Effector memory CD8-positive, alpha-beta T cell (primary cell): ENCODE measurements at regions not wholly inside any gene's neighbourhood (a gene's known extent, or its start where the extent isn't known, plus 50 kb on each side); places are given as distances from the start of the nearest gene placed in this dataset.
"Not testable (repeated sequence)": the region's sequence is repeated elsewhere in the genome, so short reads cannot be mapped to it uniquely, and the experiment has no call there.

Experiments
- ATAC-seq: fragments of 150-1000 bp; cut with Tn5 transposase; replicated peaks from 2 replicates; pipeline ENCODE4 v1.10.0; 2021; ENCODE audit warnings: mild to moderate bottlenecking, moderate library complexity
- DNase-seq, 3 experiments: peaks; one replicate each; pipeline ENCODE4 v3.0.0; 2021
- H3K27ac Mint-ChIP-seq, 2 donors: one replicate each; pipeline ENCODE4 v1.8.0; 2022; ENCODE audit warnings: mild to moderate bottlenecking in 2 of 2, mixed read lengths in 2 of 2, moderate library complexity in 2 of 2
- H3K27me3 Mint-ChIP-seq, 2 donors: one replicate each; pipeline ENCODE4 v1.8.0; 2022; ENCODE audit warnings: mixed read lengths in 2 of 2
- H3K36me3 Mint-ChIP-seq: one replicate; pipeline ENCODE4 v1.8.0; 2022; ENCODE audit warnings: mild to moderate bottlenecking, moderate library complexity, mixed read lengths; ENCODE audit not compliant: insufficient read depth
- H3K4me1 Mint-ChIP-seq, 2 donors: one replicate each; pipeline ENCODE4 v1.8.0; 2022; ENCODE audit warnings: low read depth in 2 of 2, mixed read lengths in 2 of 2
- H3K4me3 Mint-ChIP-seq, 2 donors: one replicate each; pipeline ENCODE4 v1.8.0; 2022; ENCODE audit warnings: mild to moderate bottlenecking in 2 of 2, mixed read lengths in 2 of 2, moderate library complexity in 2 of 2
- H3K9me3 Mint-ChIP-seq, 2 donors: one replicate each; pipeline ENCODE4 v1.8.0; 2022; ENCODE audit warnings: mixed read lengths in 2 of 2

- Mint-ChIP-seq H3K9me3 (no peaks in the 10 kb centered on the region), H3K4me3 (no peak overlapping the region), H3K4me1 (no peaks in the 10 kb centered on the region), H3K36me3 (no peaks in the 10 kb centered on the region), H3K27me3 (peaks cover 70 to 90% of the 10 kb centered on the region in 2 donors), H3K27ac (no peak overlapping the region)
- DNase-seq (no peak), ATAC-seq (no peak)
These were observed 171.6 kb upstream of the ZNF184 start for GRCh38 chr6:27644528-27644927.

GRCh38 chr6:27642744-27643456 lies 170.0 kb upstream of the ZNF184 start:
- H3K27me3 Mint-ChIP-seq = peaks cover 63 to 87% of the 10 kb centered on the region in 2 donors
- H3K4me1 Mint-ChIP-seq = no peaks in the 10 kb centered on the region
- no peaks in the 10 kb centered on the region for H3K36me3 Mint-ChIP-seq
- ATAC-seq = no peak
- no peaks in the 10 kb centered on the region for H3K9me3 Mint-ChIP-seq
- no peak for DNase-seq
- no peak overlapping the region for H3K27ac Mint-ChIP-seq
- H3K4me3 Mint-ChIP-seq = no peak overlapping the region

- not testable (repeated sequence) for H3K4me1 Mint-ChIP-seq
These were observed 163.0 kb upstream of the ZNF184 start for GRCh38 chr6:27635886-27636285.

DNA sequence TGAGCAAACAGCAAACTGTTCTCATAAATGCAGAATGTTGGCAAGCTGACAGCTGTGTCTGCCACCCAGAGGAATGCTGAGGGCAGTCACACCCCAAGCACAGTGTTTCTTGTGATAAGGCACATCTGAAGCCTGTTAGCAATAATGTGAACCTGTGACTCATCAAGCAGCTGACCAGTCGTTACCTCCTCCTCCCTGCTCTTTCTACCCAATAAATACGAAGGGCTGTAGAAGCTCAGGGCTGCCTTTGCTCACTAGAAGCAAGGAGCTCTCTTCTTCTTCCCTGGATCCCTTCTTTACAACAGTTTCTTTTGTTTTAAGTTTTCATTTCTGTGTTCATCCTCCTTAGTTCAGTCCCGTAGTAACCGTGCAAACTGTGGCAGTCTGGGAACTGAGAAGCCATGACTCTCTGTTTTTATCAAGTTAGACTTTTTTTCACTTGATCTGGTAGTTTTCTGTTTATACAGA lies 160.3 kb upstream of the ZNF184 start:
- H3K4me1 Mint-ChIP-seq, ATAC-seq, H3K4me3 Mint-ChIP-seq, H3K9me3 Mint-ChIP-seq, H3K36me3 Mint-ChIP-seq, DNase-seq, H3K27ac Mint-ChIP-seq: not testable (repeated sequence)
- peaks cover 83 to 95% of the 10 kb centered on the region in 2 donors for H3K27me3 Mint-ChIP-seq

More at GRCh38 chr6:27635886-27636285, 163.0 kb upstream of the ZNF184 start:
- H3K27ac Mint-ChIP-seq, H3K4me3 Mint-ChIP-seq, DNase-seq, H3K36me3 Mint-ChIP-seq, H3K9me3 Mint-ChIP-seq, ATAC-seq: not testable (repeated sequence)
- peaks cover 81 to 90% of the 10 kb centered on the region in 2 donors for H3K27me3 Mint-ChIP-seq

DNA sequence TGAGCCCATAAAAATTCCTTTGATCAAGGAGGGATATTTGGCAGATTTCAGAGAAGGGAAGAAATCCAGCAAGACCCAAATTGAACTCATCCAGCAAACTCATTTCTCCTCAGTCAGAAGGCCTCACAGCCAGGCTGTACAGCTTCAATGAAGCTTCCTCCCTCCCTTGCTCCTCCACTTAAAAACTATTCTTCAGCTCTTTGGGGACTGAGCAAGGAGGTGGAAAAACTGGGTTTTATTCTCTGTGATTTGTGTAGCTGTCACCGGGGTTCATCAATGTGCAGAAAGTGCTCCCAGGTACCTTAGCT lies 158.7 kb upstream of the ZNF184 start:
- DNase-seq = no peak
- Mint-ChIP-seq H3K27ac (no peak overlapping the region), H3K9me3 (no peaks in the 10 kb centered on the region), H3K27me3 (peaks cover 77 to 86% of the 10 kb centered on the region in 2 donors), H3K4me3 (no peak overlapping the region), H3K36me3 (no peaks in the 10 kb centered on the region), H3K4me1 (peaks cover 0 to 7% of the 10 kb centered on the region in 2 donors)
- ATAC-seq = no peak

GRCh38 chr6:27630727-27631608 lies 158.1 kb upstream of the ZNF184 start:
- Mint-ChIP-seq H3K4me1 (peaks cover 0 to 7% of the 10 kb centered on the region in 2 donors), H3K9me3 (no peaks in the 10 kb centered on the region), H3K36me3 (no peaks in the 10 kb centered on the region), H3K4me3 (peak overlapping the region; percentile 25 to 44), H3K27me3 (peaks cover 71 to 83% of the 10 kb centered on the region in 2 donors), H3K27ac (no peak overlapping the region)
- ATAC-seq = no peak
- DNase-seq = no peak

- DNase-seq = no peak
- H3K4me3 Mint-ChIP-seq = no peak overlapping the region
- H3K27ac Mint-ChIP-seq = no peak overlapping the region
- H3K9me3 Mint-ChIP-seq = no peaks in the 10 kb centered on the region
- no peak for ATAC-seq
- no peaks in the 10 kb centered on the region for H3K4me1 Mint-ChIP-seq
- H3K36me3 Mint-ChIP-seq = no peaks in the 10 kb centered on the region
- H3K27me3 Mint-ChIP-seq = peaks cover 66 to 83% of the 10 kb centered on the region in 2 donors
These were observed 151.9 kb upstream of the ZNF184 start for GRCh38 chr6:27624694-27625262.

GRCh38 chr6:27623103-27623502 lies 150.2 kb upstream of the ZNF184 start:
- H3K4me1 Mint-ChIP-seq = peaks cover 0 to under 1% of the 10 kb centered on the region in 2 donors
- H3K27ac Mint-ChIP-seq = no peak overlapping the region
- peaks cover 71 to 81% of the 10 kb centered on the region in 2 donors for H3K27me3 Mint-ChIP-seq
- DNase-seq (no peak), ATAC-seq (no peak)
- H3K36me3 Mint-ChIP-seq = no peaks in the 10 kb centered on the region
- no peaks in the 10 kb centered on the region for H3K9me3 Mint-ChIP-seq
- H3K4me3 Mint-ChIP-seq = no peak overlapping the region

GRCh38 chr6:27619436-27619835 lies 146.5 kb upstream of the ZNF184 start:
- Mint-ChIP-seq H3K9me3 (no peaks in the 10 kb centered on the region), H3K27ac (no peak overlapping the region), H3K27me3 (peaks cover 79 to 89% of the 10 kb centered on the region in 2 donors), H3K36me3 (no peaks in the 10 kb centered on the region), H3K4me1 (peaks cover 4 to 8% of the 10 kb centered on the region in 2 donors), H3K4me3 (no peak overlapping the region)
- DNase-seq (no peak), ATAC-seq (no peak)

GRCh38 chr6:27617700-27618689 lies 145.1 kb upstream of the ZNF184 start:
- H3K27ac Mint-ChIP-seq = no peak overlapping the region
- no peak for ATAC-seq
- H3K9me3 Mint-ChIP-seq = no peaks in the 10 kb centered on the region
- DNase-seq = no peak
- peaks cover 4 to 8% of the 10 kb centered on the region in 2 donors for H3K4me1 Mint-ChIP-seq
- H3K36me3 Mint-ChIP-seq = no peaks in the 10 kb centered on the region
- no peak overlapping the region for H3K4me3 Mint-ChIP-seq
- peaks cover 73 to 85% of the 10 kb centered on the region in 2 donors for H3K27me3 Mint-ChIP-seq

- Mint-ChIP-seq H3K27ac (no peak overlapping the region), H3K36me3 (no peaks in the 10 kb centered on the region), H3K4me3 (no peak overlapping the region), H3K4me1 (peaks cover 4 to 8% of the 10 kb centered on the region in 2 donors), H3K27me3 (peaks cover 75 to 85% of the 10 kb centered on the region in 2 donors), H3K9me3 (no peaks in the 10 kb centered on the region)
- ATAC-seq = no peak
- no peak for DNase-seq
These were observed 144.3 kb upstream of the ZNF184 start for GRCh38 chr6:27617046-27617687.

GRCh38 chr6:27616328-27617045 lies 143.6 kb upstream of the ZNF184 start:
- Mint-ChIP-seq H3K9me3 (no peaks in the 10 kb centered on the region), H3K27me3 (peaks cover 72 to 85% of the 10 kb centered on the region in 2 donors), H3K4me3 (no peak overlapping the region), H3K36me3 (no peaks in the 10 kb centered on the region), H3K27ac (no peak overlapping the region), H3K4me1 (peaks cover 4 to 8% of the 10 kb centered on the region in 2 donors)
- DNase-seq (no peak), ATAC-seq (no peak)
